ENCODE measurements at regions not wholly inside any gene's neighbourhood (a gene's known extent, or its start where the extent isn't known, plus 50 kb on each side); places are given as distances from the start of the nearest gene placed in this dataset.

DNA sequence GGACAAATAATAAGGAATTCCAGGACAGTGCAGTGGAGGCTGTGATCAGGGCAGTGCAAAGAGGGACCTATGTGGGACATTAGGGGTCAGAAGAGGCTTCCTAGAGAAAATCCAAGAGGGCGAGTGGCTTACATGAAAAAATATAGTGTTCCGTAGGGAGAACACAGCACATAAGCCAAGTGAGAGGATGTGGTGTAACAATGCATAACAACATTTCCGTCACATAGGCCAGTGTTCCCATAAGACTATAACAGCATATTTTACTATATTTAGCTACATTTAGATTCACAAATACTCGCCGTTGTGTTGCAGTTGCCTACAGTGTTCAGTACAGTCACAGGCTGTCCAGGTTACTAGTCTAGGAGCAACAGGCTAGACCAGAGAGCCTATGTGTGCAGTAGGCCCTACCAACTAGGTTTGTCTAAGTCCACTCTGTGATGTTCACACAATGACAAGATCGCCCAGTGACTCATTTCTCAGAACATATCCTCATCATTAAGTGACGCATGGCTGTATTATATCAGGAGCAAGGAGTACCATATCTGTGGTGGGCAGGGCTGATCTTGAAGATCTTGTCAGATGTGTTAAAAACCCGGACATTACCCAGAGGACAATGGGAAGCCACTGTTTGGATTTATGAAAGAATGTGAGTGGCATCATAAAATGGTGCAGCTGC is 74.0 kb upstream of the TBL1X start (continued):
- TF ChIP-seq RAD21 (IDR thresholded peaks at IDR 0.05 in 1 of 2, conservative IDR thresholded peaks at IDR 0.05 in 1 of 2; ENCODE audit: low read depth in 2 of 2, low read length in 2 of 2) (no peak), HDAC2 (IDR thresholded peaks at IDR 0.05; ENCODE audit: borderline replicate concordance in 1 of 2, low read depth in 2 of 2, low read length in 2 of 2) (no peak), GABPA (IDR thresholded peaks at IDR 0.05; ENCODE audit: borderline replicate concordance, insufficient read depth, low read length) (no peak), SIRT6 (IDR thresholded peaks at IDR 0.05; ENCODE audit: low read length) (no peak), CEBPB (IDR thresholded peaks at IDR 0.05; ENCODE audit: low read depth, low read length) (no peak), SIX5 (IDR thresholded peaks at IDR 0.05; ENCODE audit: low read depth, low read length) (no peak), EZH2 (IDR thresholded peaks at IDR 0.05; ENCODE audit: low read depth, low read length, severe bottlenecking) (no peak), SP4 (IDR thresholded peaks at IDR 0.05; ENCODE audit: low read length) (no peak)
